ENCODE measurements at regions not wholly inside any gene's neighbourhood (a gene's known extent, or its start where the extent isn't known, plus 50 kb on each side); places are given as distances from the start of the nearest gene placed in this dataset.

DNA sequence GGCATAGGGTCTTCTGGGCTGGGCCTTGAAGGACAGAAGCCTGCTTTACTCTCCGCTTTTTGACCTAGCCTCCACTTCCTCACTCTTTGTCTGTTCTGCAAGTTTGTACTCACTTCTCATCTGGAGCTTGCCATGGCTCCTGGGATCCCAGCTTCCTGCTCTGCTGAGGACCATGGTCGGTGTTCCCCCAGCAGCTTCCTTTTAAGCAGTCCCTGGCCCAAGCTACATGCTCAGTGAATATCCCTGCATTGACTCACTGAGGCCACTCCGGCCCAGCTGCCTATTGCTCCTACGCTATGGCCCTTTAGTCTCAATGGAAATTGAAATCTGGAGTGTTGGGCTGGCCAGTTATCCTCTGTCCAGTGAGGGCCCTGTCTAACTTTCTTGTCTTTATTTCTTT is 427.7 kb downstream of the RPS24 start:
- Mint-ChIP-seq H3K27me3 (ENCODE audit: unreplicated experiment) (peaks cover 79% of the 10 kb centered on the region), H3K27ac (ENCODE audit: unreplicated experiment) (no peak overlapping the region), H3K36me3 (ENCODE audit: insufficient read depth, unreplicated experiment) (no peaks in the 10 kb centered on the region), H3K4me3 (ENCODE audit: low read depth, unreplicated experiment) (no peak overlapping the region), H3K4me1 (ENCODE audit: low read depth, unreplicated experiment) (no peaks in the 10 kb centered on the region), H3K9me3 (ENCODE audit: low read depth, unreplicated experiment) (no peaks in the 10 kb centered on the region)
- no peak for DNase-seq
- intact Hi-C loops (cut with micrococcal nuclease; ENCODE audit: unreplicated experiment) = no loop called here
- BruUV-seq (replicated peaks) = no TSS peak
- TF ChIP-seq, protein P1, sequence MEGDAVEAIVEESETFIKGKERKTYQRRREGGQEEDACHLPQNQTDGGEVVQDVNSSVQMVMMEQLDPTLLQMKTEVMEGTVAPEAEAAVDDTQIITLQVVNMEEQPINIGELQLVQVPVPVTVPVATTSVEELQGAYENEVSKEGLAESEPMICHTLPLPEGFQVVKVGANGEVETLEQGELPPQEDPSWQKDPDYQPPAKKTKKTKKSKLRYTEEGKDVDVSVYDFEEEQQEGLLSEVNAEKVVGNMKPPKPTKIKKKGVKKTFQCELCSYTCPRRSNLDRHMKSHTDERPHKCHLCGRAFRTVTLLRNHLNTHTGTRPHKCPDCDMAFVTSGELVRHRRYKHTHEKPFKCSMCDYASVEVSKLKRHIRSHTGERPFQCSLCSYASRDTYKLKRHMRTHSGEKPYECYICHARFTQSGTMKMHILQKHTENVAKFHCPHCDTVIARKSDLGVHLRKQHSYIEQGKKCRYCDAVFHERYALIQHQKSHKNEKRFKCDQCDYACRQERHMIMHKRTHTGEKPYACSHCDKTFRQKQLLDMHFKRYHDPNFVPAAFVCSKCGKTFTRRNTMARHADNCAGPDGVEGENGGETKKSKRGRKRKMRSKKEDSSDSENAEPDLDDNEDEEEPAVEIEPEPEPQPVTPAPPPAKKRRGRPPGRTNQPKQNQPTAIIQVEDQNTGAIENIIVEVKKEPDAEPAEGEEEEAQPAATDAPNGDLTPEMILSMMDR (IDR thresholded peaks at IDR 0.05; ENCODE audit: unreplicated experiment) = no peak
- CTCF ChIA-PET = no interaction called here

DNA sequence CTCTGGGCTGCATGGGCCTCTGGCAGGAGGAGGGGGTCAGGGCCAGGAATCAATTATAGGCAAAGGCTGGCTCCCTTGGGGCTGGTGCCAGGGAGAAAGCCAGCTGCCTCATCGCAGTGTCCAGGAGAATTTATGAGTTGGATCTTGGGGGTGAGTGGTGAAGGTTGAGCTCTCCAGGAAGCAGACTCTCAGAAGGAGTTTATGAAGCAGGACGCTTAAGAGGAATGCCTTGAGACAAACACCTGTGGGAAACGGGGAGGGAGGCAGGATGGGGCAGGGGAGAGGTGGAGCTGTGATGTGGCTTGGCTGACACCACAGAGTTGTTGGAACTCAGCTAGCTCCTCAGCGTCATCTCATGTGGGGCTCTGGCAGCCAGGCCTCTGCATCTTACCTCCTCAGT is 428.5 kb downstream of the RPS24 start:
- Mint-ChIP-seq H3K4me3 (ENCODE audit: low read depth, unreplicated experiment) (no peak overlapping the region), H3K27me3 (ENCODE audit: unreplicated experiment) (peaks cover 74% of the 10 kb centered on the region), H3K27ac (ENCODE audit: unreplicated experiment) (no peak overlapping the region), H3K36me3 (ENCODE audit: insufficient read depth, unreplicated experiment) (no peaks in the 10 kb centered on the region), H3K9me3 (ENCODE audit: low read depth, unreplicated experiment) (no peaks in the 10 kb centered on the region), H3K4me1 (ENCODE audit: low read depth, unreplicated experiment) (no peaks in the 10 kb centered on the region)
- no peak for DNase-seq
- intact Hi-C loops (cut with micrococcal nuclease; ENCODE audit: unreplicated experiment) = no loop called here
- TF ChIP-seq, protein P1 (IDR thresholded peaks at IDR 0.05; ENCODE audit: unreplicated experiment) = no peak
- CTCF ChIA-PET = no interaction called here
- BruUV-seq (replicated peaks) = no TSS peak

DNA sequence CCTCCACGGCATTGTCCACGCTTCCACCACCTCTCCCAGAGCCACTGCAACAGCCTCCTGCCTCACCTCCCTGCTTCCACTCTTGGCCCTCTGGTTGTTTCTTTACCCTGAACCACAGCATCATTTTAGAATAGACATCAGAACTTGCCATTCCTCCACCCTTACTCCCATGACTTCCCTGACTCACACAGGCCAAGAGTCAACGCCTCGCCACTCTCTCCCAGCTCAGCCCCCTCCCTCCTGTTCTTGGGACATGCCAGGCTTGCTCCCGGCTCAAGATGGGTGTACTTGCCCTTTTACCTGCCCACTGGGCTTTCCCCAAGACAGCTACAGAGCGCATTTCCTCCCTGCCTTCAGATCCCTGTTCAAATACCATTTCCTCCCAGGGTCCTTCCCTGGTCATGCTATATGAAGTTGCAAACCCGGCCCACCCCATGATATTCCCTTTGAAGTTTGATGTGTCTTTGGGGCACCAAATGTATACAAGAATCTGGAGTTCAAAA is 429.1 kb downstream of the RPS24 start:
- intact Hi-C loops (cut with micrococcal nuclease; ENCODE audit: unreplicated experiment) = no loop called here

DNA sequence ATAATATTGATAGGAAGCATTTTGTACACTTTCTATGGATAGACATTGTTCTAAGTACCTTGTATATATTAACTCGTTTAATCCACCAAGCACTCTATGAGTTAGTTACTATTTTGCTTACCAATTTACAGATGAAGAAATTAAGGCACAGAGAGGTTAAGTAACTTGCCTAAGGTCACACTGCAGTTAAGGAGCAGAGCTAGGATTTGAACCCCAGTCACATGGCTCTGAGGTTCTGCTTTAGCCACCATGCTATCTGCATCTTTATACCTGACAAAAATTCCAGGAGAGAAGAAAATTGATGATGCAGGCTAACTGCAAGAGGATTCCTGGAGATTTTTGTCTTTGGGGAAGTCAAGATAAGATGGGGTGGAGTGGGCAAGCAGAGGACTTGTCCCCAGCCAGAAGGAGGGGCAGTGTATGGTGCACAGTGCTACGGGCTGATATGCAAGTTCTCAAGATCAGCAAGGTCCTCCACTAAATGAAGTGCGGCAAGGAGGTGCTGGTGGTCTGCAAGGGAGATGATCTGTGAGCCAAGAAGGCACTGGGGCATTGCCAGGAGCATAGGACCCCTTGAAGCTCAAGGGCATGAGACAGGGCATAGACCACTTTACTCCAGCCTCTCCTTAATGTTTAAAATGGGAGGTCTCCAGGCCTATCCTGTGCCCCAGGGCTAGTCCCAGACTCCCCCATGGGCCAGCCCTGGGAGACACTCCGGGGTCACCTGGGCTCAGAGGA is 430.6 kb downstream of the RPS24 start:
- TF ChIP-seq, protein P1 (IDR thresholded peaks at IDR 0.05; ENCODE audit: unreplicated experiment) = no peak
- H3K27me3 Mint-ChIP-seq (ENCODE audit: unreplicated experiment) = peaks cover 76% of the 10 kb centered on the region
- H3K27ac Mint-ChIP-seq (ENCODE audit: unreplicated experiment) = no peak overlapping the region
- H3K9me3 Mint-ChIP-seq (ENCODE audit: low read depth, unreplicated experiment) = no peaks in the 10 kb centered on the region
- H3K4me3 Mint-ChIP-seq (ENCODE audit: low read depth, unreplicated experiment) = no peak overlapping the region
- no TSS peak for BruUV-seq (replicated peaks)
- no peaks in the 10 kb centered on the region for H3K4me1 Mint-ChIP-seq (ENCODE audit: low read depth, unreplicated experiment)
- intact Hi-C loops (cut with micrococcal nuclease; ENCODE audit: unreplicated experiment) = no loop called here
- CTCF ChIA-PET = interaction anchor here (0.6 kb wide), 2 partner anchors 113 to 605 kb away, joined by 3 read pairs; no protein-coding TSS in a partner anchor
- H3K36me3 Mint-ChIP-seq (ENCODE audit: insufficient read depth, unreplicated experiment) = no peaks in the 10 kb centered on the region
- DNase-seq = no peak

More for the DNA sequence above, 429.1 kb downstream of the RPS24 start:
- Mint-ChIP-seq H3K27ac (ENCODE audit: unreplicated experiment) (no peak overlapping the region), H3K9me3 (ENCODE audit: low read depth, unreplicated experiment) (no peaks in the 10 kb centered on the region), H3K36me3 (ENCODE audit: insufficient read depth, unreplicated experiment) (no peaks in the 10 kb centered on the region), H3K4me3 (ENCODE audit: low read depth, unreplicated experiment) (no peak overlapping the region), H3K4me1 (ENCODE audit: low read depth, unreplicated experiment) (no peaks in the 10 kb centered on the region), H3K27me3 (ENCODE audit: unreplicated experiment) (peaks cover 74% of the 10 kb centered on the region)
- CTCF ChIA-PET = no interaction called here
- TF ChIP-seq, protein P1 (IDR thresholded peaks at IDR 0.05; ENCODE audit: unreplicated experiment) = no peak
- DNase-seq = no peak
- BruUV-seq (replicated peaks) = no TSS peak
